Bronchial epithelial cell (primary cell): ENCODE measurements at regions not wholly inside any gene's neighbourhood (a gene's known extent, or its start where the extent isn't known, plus 50 kb on each side); places are given as distances from the start of the nearest gene placed in this dataset.

Experiments
- DNase-seq: peaks from one replicate; pipeline ENCODE4 v3.0.0-alpha.2; 2010; ENCODE audit warnings: low read depth
- FAIRE-seq: peaks from 2 replicates; lab custom pipeline; 2011; peaks lifted over from hg19 to GRCh38; lab: Jason Lieb, UNC
- H3K27me3 ChIP-seq: 2 replicates; pipeline ENCODE4 v1.5.1; 2011; ENCODE audit warnings: low read length; ENCODE audit not compliant: control insufficient read depth, insufficient read depth
- H3K36me3 ChIP-seq: 2 replicates; pipeline ENCODE4 v1.5.1; 2011; ENCODE audit warnings: low read length; ENCODE audit not compliant: control insufficient read depth, insufficient read depth
- H3K4me3 ChIP-seq: 2 replicates; pipeline ENCODE4 v1.5.1; 2011; ENCODE audit warnings: mild to moderate bottlenecking, low read depth, low read length, control low read depth
- TF ChIP-seq, protein P1 (sequence below): IDR thresholded peaks from 2 replicates; pipeline ENCODE4 v1.5.1; 2011; ENCODE audit warnings: mild to moderate bottlenecking, moderate library complexity, low read length, control low read depth, inconsistent platforms; ENCODE audit not compliant: insufficient read depth, severe bottlenecking

DNA sequence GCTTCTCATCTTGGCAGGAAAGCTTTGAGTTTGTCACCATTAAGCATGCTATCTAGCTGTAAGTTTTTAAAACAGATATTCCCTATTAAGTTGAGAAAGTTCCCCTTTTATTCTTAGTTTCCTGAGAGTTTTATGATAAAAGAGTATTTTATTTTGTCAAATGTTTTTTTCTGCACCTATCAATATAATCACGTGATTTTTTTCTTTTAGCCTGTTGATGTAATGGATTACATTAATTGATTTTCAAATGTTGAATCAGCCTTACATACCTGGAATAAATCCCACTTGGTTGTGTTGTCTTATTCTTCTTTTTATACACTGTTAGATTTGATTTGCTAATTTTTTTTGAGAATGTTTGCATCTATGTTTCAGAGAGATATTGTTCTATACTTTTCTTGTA is 179.5 kb downstream of the ZNF621 start:
- Histone ChIP-seq H3K36me3 (no peaks in the 10 kb centered on the region), H3K27me3 (no peaks in the 10 kb centered on the region), H3K4me3 (no peak overlapping the region)
- FAIRE-seq (no peak), DNase-seq (no peak)
- TF ChIP-seq, protein P1, sequence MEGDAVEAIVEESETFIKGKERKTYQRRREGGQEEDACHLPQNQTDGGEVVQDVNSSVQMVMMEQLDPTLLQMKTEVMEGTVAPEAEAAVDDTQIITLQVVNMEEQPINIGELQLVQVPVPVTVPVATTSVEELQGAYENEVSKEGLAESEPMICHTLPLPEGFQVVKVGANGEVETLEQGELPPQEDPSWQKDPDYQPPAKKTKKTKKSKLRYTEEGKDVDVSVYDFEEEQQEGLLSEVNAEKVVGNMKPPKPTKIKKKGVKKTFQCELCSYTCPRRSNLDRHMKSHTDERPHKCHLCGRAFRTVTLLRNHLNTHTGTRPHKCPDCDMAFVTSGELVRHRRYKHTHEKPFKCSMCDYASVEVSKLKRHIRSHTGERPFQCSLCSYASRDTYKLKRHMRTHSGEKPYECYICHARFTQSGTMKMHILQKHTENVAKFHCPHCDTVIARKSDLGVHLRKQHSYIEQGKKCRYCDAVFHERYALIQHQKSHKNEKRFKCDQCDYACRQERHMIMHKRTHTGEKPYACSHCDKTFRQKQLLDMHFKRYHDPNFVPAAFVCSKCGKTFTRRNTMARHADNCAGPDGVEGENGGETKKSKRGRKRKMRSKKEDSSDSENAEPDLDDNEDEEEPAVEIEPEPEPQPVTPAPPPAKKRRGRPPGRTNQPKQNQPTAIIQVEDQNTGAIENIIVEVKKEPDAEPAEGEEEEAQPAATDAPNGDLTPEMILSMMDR: no peak

DNA sequence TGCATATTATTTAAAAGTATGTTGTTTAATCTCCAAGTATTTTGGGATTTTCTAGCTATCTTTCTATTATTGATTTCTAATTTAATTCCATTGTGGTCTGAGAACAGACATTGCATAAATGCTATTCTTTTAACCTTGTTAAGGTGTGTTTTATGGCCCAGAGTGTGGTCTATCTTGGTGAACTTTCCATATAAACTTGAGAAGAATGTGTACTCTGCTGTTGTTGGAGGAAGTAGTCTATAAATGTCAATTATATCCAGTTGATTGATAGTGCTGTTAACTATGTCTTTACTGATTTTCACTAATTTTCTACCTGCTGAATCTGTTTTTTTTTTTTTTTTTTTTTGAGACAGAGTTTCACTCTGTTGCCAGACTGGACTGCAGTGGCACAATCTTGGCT is 180.9 kb downstream of the ZNF621 start:
- no peaks in the 10 kb centered on the region for H3K27me3 ChIP-seq
- H3K4me3 ChIP-seq: no peak overlapping the region
- TF ChIP-seq, protein P1: no peak
- H3K36me3 ChIP-seq: no peaks in the 10 kb centered on the region
- DNase-seq (no peak), FAIRE-seq (no peak)

- DNase-seq (no peak), FAIRE-seq (no peak)
- TF ChIP-seq, protein P1: no peak
- H3K27me3 ChIP-seq: no peaks in the 10 kb centered on the region
- no peaks in the 10 kb centered on the region for H3K36me3 ChIP-seq
- H3K4me3 ChIP-seq: no peak overlapping the region
These were observed 188.5 kb downstream of the ZNF621 start for GRCh38 chr3:40713306-40713705.

- Histone ChIP-seq H3K4me3 (no peak overlapping the region), H3K27me3 (no peaks in the 10 kb centered on the region), H3K36me3 (no peaks in the 10 kb centered on the region)
- FAIRE-seq: no peak
- TF ChIP-seq, protein P1: no peak
- no peak for DNase-seq
These were observed 189.0 kb downstream of the ZNF621 start for GRCh38 chr3:40713795-40714194.

DNA sequence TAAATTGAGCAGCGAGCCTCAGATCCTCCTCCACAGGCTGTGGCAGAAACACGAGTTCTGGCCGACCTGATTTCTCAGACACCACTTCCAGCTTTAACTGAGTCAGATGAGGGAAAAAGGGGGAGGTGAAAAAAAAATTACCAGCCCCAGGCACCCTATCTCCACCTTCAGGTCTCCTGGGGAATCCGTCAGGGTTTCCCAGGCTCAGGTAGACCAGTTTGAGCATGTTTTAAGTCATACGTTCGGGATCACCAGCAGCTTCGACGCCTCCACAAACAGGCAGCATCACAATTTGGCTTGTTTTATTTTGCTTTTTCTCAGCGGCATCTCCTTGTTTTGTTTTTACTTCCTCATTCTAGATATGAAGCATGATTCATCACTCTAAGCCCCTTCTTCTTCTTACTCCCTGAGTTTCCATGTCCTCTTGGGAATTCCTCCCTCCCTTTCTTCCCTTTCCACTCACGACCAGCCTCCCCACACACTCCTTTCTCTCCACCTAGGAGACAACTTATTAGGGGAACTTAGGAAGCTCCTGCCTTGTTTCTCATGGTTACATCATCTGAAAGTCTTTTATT is 190.1 kb downstream of the ZNF621 start:
- no peaks in the 10 kb centered on the region for H3K36me3 ChIP-seq
- DNase-seq: peak; percentile 78
- no peaks in the 10 kb centered on the region for H3K27me3 ChIP-seq
- FAIRE-seq: peak; percentile 52
- TF ChIP-seq, protein P1: no peak
- no peak overlapping the region for H3K4me3 ChIP-seq

GRCh38 chr3:40715551-40715950 is 190.8 kb downstream of the ZNF621 start:
- H3K27me3 ChIP-seq: no peaks in the 10 kb centered on the region
- FAIRE-seq (no peak), DNase-seq (no peak)
- no peak overlapping the region for H3K4me3 ChIP-seq
- TF ChIP-seq, protein P1: no peak
- no peaks in the 10 kb centered on the region for H3K36me3 ChIP-seq
